ENCODE measurements at regions not wholly inside any gene's neighbourhood (a gene's known extent, or its start where the extent isn't known, plus 50 kb on each side); places are given as distances from the start of the nearest gene placed in this dataset.
"Not testable (repeated sequence)": the region's sequence is repeated elsewhere in the genome, so short reads cannot be mapped to it uniquely, and the experiment has no call there.

GRCh38 chr4:84145176-84145575, 353.9 kb downstream of the NKX6-1 start:
- no peaks in the 10 kb centered on the region for H3K27me3 ChIP-seq
- WGBS, 2 donors, result 68 to 71% methylated on average over 3 of the region's 3 CpGs
- no peak overlapping the region for H3K27ac ChIP-seq
- H3K4me3 ChIP-seq, result no peak overlapping the region
- H3K9me3 ChIP-seq, result no peaks in the 10 kb centered on the region
- TF ChIP-seq POLR2AphosphoS5 (IDR thresholded peaks at IDR 0.05), result no peak
- TF ChIP-seq POLR2A (IDR thresholded peaks at IDR 0.05), result no peak
- no peak for TF ChIP-seq EP300 (IDR thresholded peaks at IDR 0.05)
- TF ChIP-seq CTCF (IDR thresholded peaks at IDR 0.05), result no peak
- intact Hi-C loops (cut with DNase I), result no loop called here
- no peaks in the 10 kb centered on the region for H3K4me1 ChIP-seq
- H3K36me3 ChIP-seq, result no peaks in the 10 kb centered on the region
- no peak for DNase-seq

GRCh38 chr4:84126911-84127310, 372.2 kb downstream of the NKX6-1 start:
- DNase-seq; H3K4me1 ChIP-seq; H3K9me3 ChIP-seq; H3K27me3 ChIP-seq; H3K4me3 ChIP-seq; H3K36me3 ChIP-seq; H3K27ac ChIP-seq; intact Hi-C loops (cut with DNase I): not testable (repeated sequence)
- 49 to 61% methylated on average over 19 of the region's 20 CpGs for WGBS, 2 donors

GRCh38 chr4:84126061-84126787, 372.9 kb downstream of the NKX6-1 start:
- Histone ChIP-seq H3K27me3 (no peaks in the 10 kb centered on the region), H3K4me3 (no peak overlapping the region), H3K9me3 (no peaks in the 10 kb centered on the region), H3K36me3 (no peaks in the 10 kb centered on the region), H3K27ac (no peak overlapping the region), H3K4me1 (no peaks in the 10 kb centered on the region)
- no peak for TF ChIP-seq EP300 (IDR thresholded peaks at IDR 0.05)
- TF ChIP-seq POLR2AphosphoS5 (IDR thresholded peaks at IDR 0.05), result no peak
- TF ChIP-seq POLR2A (IDR thresholded peaks at IDR 0.05), result no peak
- TF ChIP-seq CTCF (IDR thresholded peaks at IDR 0.05), result no peak
- WGBS, 2 donors, result 69 to 71% methylated on average over 5 of the region's 5 CpGs
- DNase-seq, result no peak
- intact Hi-C loops (cut with DNase I), result no loop called here

- no peaks in the 10 kb centered on the region for H3K4me1 ChIP-seq
- no peak for TF ChIP-seq POLR2AphosphoS5 (IDR thresholded peaks at IDR 0.05)
- no peak for TF ChIP-seq CTCF (IDR thresholded peaks at IDR 0.05)
- no peak for TF ChIP-seq EP300 (IDR thresholded peaks at IDR 0.05)
- no peak for TF ChIP-seq POLR2A (IDR thresholded peaks at IDR 0.05)
- peaks cover 0 to 2% (median 0%) of the 10 kb centered on the region in 4 donors for H3K9me3 ChIP-seq
- H3K27ac ChIP-seq, result no peak overlapping the region
- DNase-seq, result no peak
- no peaks in the 10 kb centered on the region for H3K27me3 ChIP-seq
- WGBS, 2 donors, result 31 to 48% methylated on average over 1 of the region's 1 CpG
- no peaks in the 10 kb centered on the region for H3K36me3 ChIP-seq
- H3K4me3 ChIP-seq, result no peak overlapping the region
- intact Hi-C loops (cut with DNase I), result no loop called here
Measured at GRCh38 chr4:84110040-84110439, 389.1 kb downstream of the NKX6-1 start.

GRCh38 chr4:84101653-84102625, 397.2 kb downstream of the NKX6-1 start:
- H3K4me3 ChIP-seq; H3K27me3 ChIP-seq; H3K36me3 ChIP-seq; H3K4me1 ChIP-seq; H3K27ac ChIP-seq; H3K9me3 ChIP-seq; DNase-seq; intact Hi-C loops (cut with DNase I): not testable (repeated sequence)
- WGBS, 2 donors, result 81 to 84% methylated on average over 9 of the region's 9 CpGs
